ENCODE measurements at regions not wholly inside any gene's neighbourhood (a gene's known extent, or its start where the extent isn't known, plus 50 kb on each side); places are given as distances from the start of the nearest gene placed in this dataset.
"Not testable (repeated sequence)": the region's sequence is repeated elsewhere in the genome, so short reads cannot be mapped to it uniquely, and the experiment has no call there.

DNA sequence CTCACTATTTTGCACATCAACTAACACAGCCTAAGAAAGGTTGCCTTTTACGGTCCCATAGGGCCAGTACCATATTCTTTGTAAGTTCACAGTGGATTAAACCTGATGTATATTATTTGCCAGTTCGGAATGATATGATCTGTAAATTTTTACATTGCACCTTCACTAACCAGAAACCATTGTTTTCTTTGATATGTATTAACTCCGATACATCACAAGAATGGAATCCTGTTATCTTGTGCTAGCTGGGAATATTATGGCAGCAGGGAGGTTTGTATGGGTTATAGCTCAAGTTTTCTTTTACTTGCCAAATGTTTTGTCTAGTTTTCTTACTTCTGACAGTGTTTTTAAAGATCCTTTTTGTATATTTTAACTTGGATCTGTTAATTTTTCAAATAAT is 51.4 kb upstream of the S1PR1 start:
- DNase-seq (ENCODE audit: low spot score) = no peak

DNA sequence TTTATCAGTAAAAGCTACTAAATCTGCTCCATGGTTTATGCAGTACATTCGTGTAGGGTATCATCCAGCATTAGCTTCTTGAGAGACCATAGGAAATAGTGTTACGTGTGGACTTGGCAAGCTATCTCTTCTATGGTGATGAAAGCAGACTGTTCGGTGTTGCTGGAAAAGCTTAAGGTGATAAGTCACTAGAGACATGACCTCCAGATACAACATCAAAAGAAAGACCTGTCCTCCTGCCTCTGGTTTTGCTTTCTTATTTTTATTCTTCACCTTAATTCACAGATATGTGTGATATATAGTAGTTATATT is 53.5 kb upstream of the S1PR1 start:
- DNase-seq (ENCODE audit: low spot score) = no peak

DNA sequence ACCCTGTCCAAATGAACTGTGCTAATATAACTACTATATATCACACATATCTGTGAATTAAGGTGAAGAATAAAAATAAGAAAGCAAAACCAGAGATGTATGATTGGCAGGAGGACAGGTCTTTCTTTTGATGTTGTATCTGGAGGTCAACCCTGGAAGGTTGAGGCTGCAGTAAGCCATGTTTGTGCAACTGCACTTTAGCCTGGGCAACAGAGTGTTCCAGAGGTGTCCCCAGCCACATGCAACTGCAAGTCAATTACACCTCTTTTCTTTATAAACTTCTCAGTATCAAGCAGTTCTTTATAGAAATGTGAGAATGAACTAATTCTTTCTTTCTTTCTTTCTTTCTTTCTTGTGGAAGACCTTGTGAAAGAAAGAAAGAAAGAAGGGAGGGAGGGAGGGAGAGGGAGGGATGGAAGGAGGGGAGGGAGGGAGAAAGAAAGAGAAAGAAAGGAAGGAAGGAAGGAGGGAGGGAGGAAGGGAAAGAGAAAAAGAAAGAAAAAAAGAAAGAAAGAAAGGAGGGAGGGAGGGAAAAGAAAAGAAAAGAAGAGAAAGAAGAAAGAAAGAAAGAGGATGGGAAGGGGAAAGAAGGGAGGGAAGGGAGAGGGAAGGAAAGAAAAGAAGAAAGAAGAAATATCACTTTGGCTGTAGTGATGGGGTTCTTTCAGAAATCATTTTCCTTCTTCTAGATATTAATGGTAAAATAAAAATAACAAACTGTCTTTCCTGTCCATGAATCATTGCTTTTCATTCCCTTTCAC is 54.0 kb upstream of the S1PR1 start:
- DNase-seq (ENCODE audit: low spot score) = no peak

DNA sequence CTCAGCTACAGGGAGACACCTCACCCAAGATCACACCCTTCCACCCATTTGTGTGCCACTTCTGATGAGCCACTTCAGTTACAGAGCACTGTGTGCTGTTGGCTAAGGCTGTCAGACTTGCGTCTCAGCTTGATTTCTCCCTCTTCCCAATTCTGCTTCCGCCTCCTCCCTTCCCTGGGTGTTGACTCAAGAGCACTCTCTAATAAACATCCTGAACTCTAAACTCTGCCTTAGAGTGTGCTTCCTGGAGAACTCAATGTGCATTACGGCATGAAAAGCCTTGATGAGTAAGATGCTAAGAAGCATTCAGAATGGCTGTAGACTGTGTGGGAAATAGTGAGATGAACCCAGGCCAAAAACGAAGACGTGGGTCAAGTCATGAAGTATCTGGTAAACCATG is 54.9 kb upstream of the S1PR1 start:
- DNase-seq (ENCODE audit: low spot score) = no peak

DNA sequence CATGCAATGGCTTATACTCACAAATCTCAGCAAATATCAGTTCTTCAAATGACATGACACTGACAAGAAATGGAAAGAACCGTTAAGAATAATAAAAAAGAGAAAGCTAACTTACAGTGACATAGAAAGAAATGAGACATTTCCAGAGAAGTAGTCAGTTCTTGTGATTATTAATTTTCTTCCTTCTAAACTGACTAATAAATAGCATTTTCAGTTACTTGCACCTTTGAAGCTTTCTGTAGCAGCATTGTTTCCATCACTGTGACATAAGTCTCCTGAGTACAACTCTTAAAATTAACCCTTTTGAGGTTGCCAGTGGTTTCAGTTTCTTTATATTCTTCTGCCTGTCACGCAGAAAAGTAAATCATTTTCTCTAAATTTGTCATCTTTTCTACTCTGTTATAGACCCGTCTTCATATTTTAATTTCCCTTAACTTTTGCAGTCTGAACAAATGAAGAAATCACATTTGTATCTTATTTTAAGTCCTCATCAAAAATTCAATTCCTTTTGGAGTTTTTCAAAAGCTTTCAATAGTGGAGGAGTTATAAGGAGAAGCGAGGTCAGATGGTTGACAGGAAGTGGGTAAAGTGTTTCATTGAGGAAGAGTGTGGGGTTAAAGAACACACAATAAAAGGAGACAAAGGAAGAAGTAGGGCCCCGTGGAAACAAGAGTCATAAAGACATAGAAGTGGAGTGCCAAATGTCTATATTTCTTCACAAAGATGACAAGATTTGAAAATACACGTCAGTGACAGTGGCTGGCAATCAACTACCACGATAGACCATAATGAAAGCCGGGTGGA is 57.9 kb upstream of the S1PR1 start:
- DNase-seq (ENCODE audit: low spot score) = no peak

DNA sequence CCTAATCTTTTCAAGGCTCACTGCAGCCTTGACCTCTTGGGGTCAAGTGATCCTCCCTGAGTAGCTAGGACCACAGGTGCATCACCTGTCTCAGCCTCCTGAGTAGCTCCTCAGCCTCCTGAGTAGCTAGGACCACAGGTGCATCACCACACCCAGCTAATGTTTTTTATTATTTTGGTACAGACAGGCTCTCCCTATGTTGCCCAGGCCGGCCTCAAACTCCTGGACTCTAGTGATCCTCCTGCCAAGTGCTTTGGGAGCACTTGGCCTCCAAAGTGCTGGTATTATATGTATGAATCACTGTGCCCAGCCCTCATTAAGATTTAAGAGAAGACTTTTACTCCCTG is 58.5 kb upstream of the S1PR1 start:
- DNase-seq (ENCODE audit: low spot score) = no peak

DNA sequence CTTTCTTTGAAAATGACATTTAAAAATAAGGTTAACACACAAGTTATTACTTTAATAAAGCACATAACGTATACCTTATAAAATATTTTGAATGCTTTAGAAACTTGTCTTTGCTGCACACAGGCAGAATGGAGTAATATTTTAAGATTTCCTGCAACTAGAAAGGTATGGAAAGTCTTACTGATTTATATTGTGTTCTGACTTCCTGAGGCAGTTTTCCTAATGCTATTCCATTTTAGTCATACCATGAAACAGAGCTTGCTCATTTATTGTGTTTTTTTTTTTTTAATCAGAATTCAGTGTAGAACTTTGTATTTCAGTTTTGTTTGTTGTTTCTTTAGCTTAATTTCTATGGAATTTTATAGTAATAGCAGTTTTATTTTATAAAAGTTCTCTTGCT is 60.9 kb upstream of the S1PR1 start:
- DNase-seq (ENCODE audit: low spot score) = no peak

DNA sequence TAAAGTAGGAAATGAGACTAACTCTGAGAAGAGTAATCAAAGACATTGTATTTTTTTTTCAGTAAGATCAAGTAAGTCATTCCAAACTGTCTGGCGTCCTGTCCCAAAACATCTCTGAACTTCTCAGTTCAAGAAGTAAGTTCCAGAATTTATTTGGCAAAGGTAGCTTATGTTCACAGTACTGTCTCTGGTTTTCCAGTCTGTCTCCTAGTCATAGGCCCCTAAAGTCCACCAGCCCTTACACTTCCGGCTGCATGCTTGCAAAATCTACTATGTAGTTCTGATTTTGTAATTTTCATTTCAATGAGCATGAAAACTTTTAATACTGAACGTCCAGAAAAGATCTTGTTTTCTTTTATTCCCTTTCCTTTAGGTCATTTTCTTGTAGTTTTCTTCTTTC is 61.4 kb upstream of the S1PR1 start:
- DNase-seq (ENCODE audit: low spot score) = no peak

DNA sequence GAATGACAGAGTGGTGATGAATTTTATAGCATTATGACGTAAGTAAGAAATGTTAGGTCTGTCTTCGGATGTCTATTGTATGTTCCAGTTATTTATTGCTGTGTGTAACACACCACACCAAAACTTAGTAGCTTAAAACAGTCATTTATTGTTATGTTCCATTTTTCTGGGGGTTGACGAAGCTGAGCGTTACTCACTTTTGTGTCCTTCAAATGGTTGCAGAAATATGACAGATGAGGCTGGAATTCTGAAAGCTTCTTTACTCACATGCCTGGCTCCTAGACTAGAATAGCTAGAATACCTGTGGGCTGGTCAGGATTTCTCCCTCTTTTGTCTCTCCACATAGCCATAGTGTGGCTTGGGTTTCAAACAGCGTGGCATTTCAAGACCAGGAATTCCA is 62.1 kb upstream of the S1PR1 start:
- DNase-seq (ENCODE audit: low spot score) = no peak

DNA sequence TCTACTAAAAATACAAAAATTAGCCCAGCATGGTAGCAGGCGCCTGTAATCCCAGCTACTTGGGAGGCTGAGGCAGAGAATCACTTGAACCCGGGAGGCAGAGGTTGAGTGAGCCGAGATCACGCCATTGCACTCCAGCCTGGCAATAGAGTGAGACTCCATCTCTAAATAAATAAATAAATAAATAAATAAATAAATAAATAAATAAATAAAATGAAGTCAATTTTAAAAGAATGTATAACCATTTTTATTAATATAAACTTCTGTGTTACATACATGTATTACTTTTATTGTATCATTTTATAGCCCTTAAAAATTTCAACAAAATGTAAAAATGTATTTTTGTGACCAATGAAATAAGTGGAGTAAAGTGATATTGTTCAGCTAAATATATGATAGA is 62.5 kb upstream of the S1PR1 start:
- not testable (repeated sequence) for DNase-seq (ENCODE audit: low spot score)

DNA sequence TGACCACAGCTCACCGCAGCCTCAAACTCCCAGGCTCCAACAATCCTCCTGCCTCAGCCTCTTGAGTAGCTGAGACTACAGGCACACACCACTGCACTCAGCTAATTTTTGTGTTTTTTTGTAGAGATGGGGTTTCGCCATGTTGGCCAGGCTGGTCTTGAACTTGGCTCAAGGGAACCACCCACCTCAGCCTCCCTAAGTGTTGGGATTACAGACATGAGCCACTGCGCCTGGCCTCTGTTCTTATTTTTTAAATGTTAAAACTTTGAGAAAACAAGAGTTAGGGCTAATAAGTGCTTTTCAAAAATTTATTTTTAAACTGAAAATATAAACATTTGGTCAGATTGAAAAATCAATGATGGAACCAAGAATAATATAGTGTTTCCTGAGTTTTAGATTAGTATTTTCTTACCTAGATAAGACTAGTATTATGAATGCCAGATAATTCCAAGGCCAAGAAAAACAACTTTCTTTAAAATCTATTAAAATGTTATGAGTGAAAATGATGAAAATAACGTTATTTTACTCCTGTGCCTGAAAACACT is 66.2 kb upstream of the S1PR1 start:
- DNase-seq (ENCODE audit: low spot score) = no peak

DNA sequence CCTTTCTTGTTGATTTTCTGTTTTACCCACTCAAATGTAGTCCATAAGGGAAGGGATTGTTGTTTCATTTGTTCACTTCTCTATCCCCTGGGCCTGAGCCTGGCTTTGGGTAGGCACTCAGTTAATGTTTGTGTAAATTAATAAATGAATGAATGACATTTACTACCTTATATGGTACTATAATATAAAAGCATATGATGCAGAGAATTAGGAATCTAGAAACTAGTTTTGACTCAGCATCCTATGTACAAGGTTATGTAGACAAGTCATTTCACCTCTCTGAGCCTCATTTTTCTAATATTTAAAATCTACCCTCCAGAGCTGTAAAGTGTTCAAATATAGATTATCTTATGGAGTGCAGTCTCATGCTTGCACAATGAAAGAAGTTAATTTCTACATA is 68.9 kb upstream of the S1PR1 start:
- DNase-seq (ENCODE audit: low spot score) = no peak

DNA sequence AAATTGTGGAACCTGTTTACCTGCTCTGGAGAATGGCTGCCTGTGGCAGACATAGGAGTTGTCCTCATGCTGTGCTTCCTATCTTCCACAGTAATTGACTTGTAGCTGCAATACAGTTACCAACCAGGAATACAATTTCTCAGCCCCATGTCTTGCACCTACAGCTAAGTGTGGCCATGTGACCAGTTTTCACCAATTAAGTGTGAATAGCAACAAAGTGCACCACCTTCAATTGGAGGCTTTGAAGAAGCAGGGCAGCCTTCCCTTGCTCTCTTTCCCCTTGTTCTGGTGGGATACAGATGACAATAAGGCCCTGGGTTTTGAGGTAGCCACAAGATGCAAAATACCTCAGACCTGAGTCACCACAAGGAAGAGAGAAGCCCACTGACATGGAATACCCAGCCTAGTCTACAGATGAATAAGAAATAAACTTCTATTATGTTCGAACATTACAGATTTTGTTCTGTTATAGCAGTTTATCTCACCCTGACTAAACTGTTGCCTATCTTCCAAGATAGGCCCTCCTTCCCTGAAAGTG is 70.2 kb upstream of the S1PR1 start:
- no peak for DNase-seq (ENCODE audit: low spot score)

DNA sequence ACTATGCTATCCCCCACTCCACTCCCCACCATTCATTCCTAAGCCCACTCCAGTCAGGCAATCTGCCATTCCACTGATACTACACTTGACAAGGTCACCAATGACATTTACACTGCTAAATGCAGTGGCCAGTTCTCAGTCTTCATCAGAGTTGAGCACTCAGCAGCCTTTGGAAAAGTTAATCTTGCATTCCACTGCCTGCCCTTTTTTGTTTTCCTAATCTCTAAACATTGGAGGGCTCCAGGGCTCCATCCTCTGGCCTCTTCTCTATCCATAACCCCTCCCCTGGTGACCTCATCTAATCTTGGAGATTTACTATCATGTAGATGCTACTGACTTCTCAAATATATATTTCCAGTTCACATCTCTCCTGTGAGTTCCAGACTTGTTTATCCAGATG is 70.9 kb upstream of the S1PR1 start:
- DNase-seq (ENCODE audit: low spot score) = peak; percentile 51

DNA sequence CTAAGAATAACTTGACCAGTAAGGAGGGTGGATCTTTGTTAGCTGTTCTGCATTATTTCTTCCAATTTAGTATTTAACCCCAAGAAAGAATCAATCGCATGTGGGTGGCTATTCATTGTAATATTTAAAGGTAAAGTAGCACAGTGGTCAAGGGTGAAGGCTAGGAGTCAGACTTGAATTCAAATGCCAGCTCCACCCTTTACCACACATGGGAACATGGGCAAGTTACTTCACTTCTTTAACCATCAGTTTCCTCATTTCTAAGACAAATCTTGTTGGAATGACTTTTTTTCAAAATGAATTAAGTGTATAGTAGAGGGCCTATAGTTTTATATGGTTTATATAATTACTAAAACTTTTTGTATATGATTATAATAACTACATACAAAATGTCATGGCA is 71.3 kb upstream of the S1PR1 start:
- DNase-seq (ENCODE audit: low spot score) = no peak

DNA sequence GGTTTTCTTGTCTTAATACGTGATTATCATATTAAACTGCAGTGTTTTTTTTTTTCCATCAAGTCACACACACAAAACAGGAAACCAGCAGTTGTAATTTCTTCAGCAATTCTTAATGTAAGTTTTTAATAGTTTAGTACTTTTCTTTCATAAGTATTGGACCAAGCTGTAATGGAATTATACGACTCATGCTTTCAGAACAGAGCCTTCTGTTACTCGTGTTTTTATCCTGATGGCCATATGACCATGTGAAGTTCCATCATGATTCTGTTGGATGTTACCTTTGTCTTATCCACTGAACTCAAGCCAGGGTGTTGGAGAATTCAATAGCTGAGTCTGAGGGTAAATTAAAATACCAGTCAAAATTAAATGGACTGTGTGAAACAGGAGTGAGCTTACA is 72.0 kb upstream of the S1PR1 start:
- DNase-seq (ENCODE audit: low spot score) = no peak

DNA sequence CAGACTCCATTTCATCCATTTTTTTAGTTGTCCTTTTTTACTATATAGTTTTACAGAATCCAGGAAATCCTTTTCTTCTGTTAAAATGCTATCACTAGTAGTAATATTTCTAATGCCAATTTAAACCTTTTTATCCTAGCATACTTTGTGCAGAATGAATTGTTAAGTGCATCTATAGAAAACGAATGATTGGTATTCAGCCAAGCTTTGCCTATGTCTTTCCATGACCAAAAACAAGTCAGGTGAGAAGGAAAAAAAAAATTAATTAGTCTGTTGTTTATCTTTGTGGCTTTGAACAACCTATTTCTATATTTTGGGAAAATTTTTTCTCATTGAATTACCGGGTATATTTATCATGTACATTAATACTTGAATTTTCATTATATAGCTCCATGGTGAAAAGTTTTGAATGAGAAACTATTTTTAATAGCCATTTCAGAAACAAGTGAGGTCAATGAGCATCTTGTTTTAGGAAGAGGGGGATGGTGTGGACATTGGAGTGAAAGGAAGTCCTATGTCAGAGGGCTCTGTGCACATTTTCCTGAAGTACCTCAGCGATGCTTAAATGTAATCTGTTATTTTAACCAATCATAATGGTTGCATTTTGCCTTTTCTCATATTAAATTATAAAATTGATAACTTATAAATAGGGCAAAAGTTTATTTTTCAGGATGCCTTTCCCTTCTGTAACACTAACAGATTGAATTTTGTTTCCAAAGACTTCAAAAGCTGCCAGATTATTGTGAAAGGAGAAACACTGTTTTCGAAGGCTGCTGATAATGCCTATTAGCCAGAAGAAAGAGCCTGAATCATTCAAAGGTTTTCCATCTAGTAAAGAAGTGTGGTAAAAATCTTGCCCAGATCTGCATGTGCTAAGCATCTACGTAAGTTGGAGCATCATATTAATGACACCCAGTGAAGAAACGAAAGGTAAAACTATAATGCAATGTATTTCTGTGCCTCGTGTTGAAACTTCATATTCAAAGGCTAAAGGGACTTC is 73.8 kb upstream of the S1PR1 start:
- no peak for DNase-seq (ENCODE audit: low spot score)

DNA sequence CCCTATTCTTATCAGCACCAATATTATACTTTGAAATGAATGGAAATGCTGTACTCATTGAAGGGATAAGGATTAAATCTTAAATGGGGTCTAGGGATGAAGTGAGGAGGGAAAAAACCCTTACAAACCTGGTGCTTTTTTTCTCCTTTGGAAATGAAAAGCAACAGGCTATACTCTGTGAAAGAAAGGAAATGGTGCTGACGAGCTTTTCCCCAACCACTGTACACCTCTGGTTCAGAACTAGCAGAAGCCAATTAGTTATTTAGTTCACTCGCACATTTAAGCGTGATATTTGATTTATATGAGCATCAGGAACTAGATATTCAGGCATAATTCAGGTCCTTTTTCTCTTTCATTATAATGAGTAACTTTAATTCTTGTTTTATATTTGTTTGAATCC is 74.5 kb upstream of the S1PR1 start:
- no peak for DNase-seq (ENCODE audit: low spot score)

DNA sequence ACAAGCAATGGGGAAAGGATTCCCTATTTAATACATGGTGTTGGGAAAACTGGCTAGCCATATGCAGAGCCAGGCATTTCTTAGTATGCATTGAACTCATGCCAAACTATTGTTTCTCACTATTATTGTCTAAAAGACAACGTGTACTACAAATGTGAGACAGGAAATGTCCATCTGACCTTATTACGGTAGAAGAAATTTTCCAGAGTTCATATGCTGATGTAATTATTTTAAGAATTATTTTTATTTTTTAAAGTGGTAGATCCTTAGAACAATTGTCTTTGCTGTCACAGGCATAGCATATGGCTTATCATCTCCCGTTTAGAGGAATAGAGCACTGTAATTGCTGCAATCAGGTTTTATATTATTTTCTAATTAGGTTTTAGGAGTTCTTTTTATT is 75.2 kb upstream of the S1PR1 start:
- DNase-seq (ENCODE audit: low spot score) = no peak

DNA sequence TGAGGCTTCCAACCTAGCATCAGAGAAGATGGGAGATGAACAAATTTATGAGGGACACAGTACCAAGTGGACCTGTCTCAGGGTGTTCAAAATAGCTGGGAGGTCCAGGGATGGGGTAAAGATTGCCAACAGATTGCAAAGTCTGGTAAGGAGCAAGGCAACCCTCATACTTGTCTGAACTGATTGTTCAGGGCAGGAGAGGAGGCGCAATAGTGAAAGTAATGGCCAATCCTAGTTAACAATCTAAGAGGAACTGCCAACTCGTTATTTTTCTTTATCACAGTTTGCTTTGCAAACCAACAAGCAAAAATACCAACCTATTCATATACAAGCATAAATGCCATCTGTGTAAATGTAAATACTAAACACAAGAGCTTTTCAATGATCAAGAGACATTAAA is 78.4 kb upstream of the S1PR1 start:
- no peak for DNase-seq (ENCODE audit: low spot score)

DNA sequence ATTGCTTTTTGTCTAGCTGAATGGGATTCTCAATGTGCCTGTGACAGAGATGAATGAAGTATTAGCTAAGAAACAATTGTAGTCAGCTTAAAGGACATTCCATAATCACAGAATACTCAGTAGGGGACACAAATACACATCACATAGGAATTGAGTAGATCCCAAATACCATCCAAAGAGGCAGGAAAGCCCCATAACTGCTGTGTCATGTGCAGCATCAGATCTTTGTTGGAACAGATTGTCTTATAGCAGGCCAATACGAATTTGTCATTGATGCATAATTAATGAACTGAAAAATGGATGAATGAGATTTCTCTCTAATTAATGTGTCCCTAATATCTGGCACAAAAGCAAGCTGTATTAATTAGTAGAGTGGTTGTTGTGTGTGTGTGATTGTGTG is 82.3 kb upstream of the S1PR1 start:
- no peak for DNase-seq (ENCODE audit: low spot score)

DNA sequence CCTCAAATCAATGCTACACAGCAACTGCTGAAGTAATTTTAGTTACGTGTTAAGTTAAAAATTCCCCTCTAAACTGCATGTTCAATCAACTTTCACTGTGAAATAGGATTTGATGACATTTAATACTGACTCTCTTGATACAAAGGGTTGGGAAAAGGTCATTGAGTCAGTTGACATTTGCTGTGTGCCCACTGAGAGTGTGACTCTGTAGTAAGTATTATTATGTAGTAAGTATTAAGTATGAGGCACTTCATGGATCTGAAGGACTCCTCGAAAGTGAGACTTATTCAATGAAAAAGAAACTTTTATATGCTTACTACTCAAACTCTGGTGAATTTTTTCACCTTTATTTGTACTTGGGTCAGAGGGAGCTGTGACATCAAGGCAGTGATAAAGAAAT is 83.1 kb upstream of the S1PR1 start:
- DNase-seq (ENCODE audit: low spot score) = no peak
